ENCODE measurements at regions not wholly inside any gene's neighbourhood (a gene's known extent, or its start where the extent isn't known, plus 50 kb on each side); places are given as distances from the start of the nearest gene placed in this dataset.

DNA sequence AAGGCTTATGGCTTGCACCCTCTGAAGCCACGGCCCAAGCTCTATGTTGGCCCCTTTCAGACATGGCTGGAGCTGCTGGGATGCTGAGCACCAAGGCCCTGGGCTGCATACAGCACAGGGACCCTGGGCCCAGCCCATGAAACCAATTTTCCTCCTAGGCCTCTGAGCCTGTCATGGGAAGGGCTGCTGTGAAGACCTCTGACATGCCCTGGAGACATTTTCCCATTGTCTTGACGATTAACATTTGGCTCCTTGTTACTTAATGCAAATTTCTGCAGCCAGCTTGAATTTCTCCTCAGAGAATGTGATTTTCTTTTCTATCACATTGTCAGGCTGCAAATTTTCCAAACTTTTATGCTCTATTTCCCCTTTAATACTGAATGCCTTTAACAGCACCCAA is 844.7 kb downstream of the PCDH18 start:
- TF ChIP-seq YY1 (IDR thresholded peaks at IDR 0.05; ENCODE audit: low read depth): no peak
- no peak for TF ChIP-seq CREB1 (IDR thresholded peaks at IDR 0.05; ENCODE audit: low read depth)
- TF ChIP-seq TAF1 (IDR thresholded peaks at IDR 0.05; ENCODE audit: low read depth): no peak
- no peak for TF ChIP-seq RAD21 (IDR thresholded peaks at IDR 0.05; ENCODE audit: low read depth)
- TF ChIP-seq EGR1 (IDR thresholded peaks at IDR 0.05): no peak
- no peak for TF ChIP-seq NFIC (IDR thresholded peaks at IDR 0.05)
- TF ChIP-seq, protein P1, sequence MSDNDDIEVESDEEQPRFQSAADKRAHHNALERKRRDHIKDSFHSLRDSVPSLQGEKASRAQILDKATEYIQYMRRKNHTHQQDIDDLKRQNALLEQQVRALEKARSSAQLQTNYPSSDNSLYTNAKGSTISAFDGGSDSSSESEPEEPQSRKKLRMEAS (IDR thresholded peaks at IDR 0.05): no peak
- no peak for TF ChIP-seq FOXM1 (IDR thresholded peaks at IDR 0.05; ENCODE audit: borderline replicate concordance, low read depth)
- no peak for TF ChIP-seq USF1 (IDR thresholded peaks at IDR 0.05)
- no peak for TF ChIP-seq TEAD4 (IDR thresholded peaks at IDR 0.05)
- TF ChIP-seq EP300 (IDR thresholded peaks at IDR 0.05; ENCODE audit: borderline replicate concordance): no peak
- TF ChIP-seq, protein P2, sequence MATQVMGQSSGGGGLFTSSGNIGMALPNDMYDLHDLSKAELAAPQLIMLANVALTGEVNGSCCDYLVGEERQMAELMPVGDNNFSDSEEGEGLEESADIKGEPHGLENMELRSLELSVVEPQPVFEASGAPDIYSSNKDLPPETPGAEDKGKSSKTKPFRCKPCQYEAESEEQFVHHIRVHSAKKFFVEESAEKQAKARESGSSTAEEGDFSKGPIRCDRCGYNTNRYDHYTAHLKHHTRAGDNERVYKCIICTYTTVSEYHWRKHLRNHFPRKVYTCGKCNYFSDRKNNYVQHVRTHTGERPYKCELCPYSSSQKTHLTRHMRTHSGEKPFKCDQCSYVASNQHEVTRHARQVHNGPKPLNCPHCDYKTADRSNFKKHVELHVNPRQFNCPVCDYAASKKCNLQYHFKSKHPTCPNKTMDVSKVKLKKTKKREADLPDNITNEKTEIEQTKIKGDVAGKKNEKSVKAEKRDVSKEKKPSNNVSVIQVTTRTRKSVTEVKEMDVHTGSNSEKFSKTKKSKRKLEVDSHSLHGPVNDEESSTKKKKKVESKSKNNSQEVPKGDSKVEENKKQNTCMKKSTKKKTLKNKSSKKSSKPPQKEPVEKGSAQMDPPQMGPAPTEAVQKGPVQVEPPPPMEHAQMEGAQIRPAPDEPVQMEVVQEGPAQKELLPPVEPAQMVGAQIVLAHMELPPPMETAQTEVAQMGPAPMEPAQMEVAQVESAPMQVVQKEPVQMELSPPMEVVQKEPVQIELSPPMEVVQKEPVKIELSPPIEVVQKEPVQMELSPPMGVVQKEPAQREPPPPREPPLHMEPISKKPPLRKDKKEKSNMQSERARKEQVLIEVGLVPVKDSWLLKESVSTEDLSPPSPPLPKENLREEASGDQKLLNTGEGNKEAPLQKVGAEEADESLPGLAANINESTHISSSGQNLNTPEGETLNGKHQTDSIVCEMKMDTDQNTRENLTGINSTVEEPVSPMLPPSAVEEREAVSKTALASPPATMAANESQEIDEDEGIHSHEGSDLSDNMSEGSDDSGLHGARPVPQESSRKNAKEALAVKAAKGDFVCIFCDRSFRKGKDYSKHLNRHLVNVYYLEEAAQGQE (IDR thresholded peaks at IDR 0.05; ENCODE audit: low read depth): no peak
- TF ChIP-seq CEBPB (IDR thresholded peaks at IDR 0.05): no peak

All from Ishikawa (cell line).